HuH-7.5 (cell line): ENCODE measurements at regions not wholly inside any gene's neighbourhood (a gene's known extent, or its start where the extent isn't known, plus 50 kb on each side); places are given as distances from the start of the nearest gene placed in this dataset.
"Not testable (repeated sequence)": the region's sequence is repeated elsewhere in the genome, so short reads cannot be mapped to it uniquely, and the experiment has no call there.

Experiments used
- DNase-seq: peaks from one replicate; pipeline ENCODE4 v3.0.0; 2011; ENCODE audit warnings: low spot score

- DNase-seq = no peak
Observed at GRCh38 chr15:79492065-79492464, 59.9 kb downstream of the MINAR1 start.

- no peak for DNase-seq
Observed at GRCh38 chr15:79494384-79494909, 62.3 kb downstream of the MINAR1 start.

GRCh38 chr15:79494963-79495755, 63.0 kb downstream of the MINAR1 start:
- no peak for DNase-seq

DNA sequence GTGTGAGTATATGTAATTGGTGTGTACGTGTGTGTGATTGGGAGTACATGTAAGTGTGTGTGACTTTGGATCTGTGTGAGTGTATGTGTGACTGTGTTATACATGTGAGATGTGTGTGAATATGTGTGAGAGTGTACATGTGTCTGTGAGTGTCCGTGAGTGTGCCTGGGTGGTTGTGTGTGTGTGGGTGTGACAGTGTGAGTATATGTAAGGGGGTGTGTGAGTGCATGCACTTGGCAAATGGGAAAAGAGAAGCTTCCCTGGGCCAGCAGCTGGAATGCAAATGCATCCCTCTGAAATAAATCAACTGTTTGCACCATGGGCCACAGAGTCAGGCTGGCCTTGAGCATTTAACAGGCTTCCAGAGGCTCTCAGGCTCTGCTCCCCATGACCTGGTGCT, 63.6 kb downstream of the MINAR1 start:
- no peak for DNase-seq

- no peak for DNase-seq
Observed at GRCh38 chr15:79496838-79497237, 64.7 kb downstream of the MINAR1 start.

- no peak for DNase-seq
Observed at GRCh38 chr15:79501086-79501485, 69.0 kb downstream of the MINAR1 start.

- DNase-seq = no peak
Observed at GRCh38 chr15:79505956-79506355, 73.8 kb downstream of the MINAR1 start.

DNA sequence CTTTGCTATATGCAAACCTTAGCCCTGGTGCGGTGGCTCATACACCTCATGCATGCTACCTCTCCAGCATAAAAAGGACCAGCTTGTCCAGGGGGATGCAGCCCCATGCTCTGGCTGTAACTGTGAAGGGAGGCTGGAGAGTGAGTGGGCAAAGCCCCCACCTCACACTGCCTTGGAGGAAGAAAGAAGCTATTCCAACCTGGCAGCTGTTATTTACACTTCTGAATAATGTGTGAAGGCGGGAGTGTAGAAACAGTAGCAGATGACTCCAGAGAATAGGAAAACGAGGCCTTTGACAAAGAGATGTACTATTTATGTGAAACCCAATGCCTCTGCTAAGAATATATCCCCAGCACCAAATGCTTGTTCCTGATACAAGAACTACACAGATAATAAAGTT, 80.7 kb downstream of the MINAR1 start:
- not testable (repeated sequence) for DNase-seq

GRCh38 chr15:79513417-79513816, 81.3 kb downstream of the MINAR1 start:
- no peak for DNase-seq

- no peak for DNase-seq
Observed at GRCh38 chr15:79513940-79514339, 81.8 kb downstream of the MINAR1 start.

GRCh38 chr15:79515300-79516027, 83.3 kb downstream of the MINAR1 start:
- DNase-seq = no peak

GRCh38 chr15:79516155-79516554, 84.0 kb downstream of the MINAR1 start:
- no peak for DNase-seq

DNA sequence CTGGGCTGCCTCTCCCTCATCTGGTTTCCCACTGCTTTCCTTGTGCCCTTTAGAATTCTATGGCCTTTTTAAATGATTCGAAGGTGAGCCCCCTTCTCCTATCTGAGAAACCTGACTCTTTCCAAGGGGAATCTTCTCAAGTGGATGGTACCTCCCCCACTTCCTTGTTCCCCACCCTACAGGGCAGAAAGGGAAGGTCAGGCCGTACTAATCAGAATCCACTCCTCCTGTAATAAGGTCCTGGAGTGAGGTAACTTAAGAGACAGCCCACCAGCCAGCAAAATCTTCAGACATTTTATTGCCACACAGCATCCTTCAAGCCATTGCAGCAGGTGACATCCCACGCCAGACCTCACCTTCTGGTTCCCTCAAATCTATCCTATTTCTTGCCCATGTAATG, 84.5 kb downstream of the MINAR1 start:
- no peak for DNase-seq

DNA sequence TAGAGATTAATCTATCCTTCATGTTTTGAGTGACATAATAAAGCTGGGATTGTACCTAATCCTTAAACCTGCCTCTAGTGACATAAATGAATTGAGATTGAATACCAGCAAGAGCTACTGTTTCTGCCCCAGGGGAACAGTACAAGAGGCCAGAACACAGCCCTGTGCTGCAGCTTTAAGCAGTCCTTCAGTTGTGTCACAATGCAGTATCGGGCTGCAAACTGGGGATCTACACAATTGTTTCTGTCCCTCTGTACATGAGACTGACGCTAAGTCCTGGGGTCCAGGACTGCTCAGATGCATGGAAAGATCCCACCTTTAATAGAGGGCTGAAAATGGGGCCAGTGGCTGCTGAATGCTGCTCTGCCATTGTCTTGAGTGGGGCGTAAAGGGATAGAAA, 87.5 kb downstream of the MINAR1 start:
- DNase-seq = no peak

DNA sequence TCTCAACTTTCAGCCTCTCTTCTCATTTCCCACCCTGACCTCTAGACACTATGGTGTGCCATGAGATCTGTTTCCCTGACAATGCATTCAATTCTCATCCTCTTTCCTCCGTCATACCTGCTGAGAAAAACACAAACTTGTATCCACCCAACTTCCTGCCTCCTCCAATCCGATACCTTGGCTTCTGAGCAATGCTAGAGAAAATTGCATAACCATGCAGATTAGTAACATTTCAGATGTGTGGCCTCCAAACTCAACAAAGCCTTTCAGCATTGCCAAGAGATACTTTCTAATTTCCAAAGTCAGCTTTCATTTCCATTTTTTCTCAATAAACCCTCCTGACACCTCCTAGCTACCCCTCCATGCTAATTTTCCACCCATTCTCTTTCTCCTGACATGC, 88.5 kb downstream of the MINAR1 start:
- no peak for DNase-seq

DNA sequence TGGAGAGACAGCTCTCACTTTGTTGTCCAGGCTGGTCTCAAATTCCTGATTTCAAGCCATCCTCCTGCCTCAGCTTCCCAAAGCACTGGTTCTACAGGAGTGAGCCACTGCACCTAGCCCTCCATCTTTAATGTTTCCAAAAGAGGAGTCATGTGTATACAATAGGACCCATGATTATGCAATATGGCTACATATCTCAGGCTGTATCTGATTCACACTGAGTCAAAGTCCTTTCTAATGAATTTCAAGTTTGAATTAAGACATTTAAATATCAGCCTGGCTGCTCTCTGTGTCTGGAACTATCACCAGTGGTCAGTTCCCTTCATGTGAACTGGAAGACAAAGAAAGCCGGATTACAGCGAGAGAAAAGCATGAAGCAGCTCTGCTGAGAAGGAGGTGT, 90.5 kb downstream of the MINAR1 start:
- no peak for DNase-seq

DNA sequence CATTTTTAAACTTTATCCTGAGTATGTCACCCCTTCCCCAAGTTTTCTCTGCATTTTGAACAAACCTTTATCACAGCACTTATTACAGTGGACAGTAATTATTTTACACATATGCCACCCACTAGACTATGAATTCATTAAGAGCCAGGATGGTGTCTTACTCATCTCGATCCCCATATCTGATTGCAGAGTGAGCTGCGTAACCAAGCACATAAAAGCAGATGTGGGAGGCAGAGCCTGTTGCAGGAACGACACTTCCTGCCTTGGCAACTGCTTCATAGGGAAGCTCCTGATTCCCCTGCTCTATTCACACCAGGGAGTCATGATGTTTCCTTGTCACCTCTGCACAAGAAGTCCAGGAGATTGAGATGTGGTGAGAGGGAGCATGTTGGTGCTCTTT, 91.1 kb downstream of the MINAR1 start:
- DNase-seq = no peak

DNA sequence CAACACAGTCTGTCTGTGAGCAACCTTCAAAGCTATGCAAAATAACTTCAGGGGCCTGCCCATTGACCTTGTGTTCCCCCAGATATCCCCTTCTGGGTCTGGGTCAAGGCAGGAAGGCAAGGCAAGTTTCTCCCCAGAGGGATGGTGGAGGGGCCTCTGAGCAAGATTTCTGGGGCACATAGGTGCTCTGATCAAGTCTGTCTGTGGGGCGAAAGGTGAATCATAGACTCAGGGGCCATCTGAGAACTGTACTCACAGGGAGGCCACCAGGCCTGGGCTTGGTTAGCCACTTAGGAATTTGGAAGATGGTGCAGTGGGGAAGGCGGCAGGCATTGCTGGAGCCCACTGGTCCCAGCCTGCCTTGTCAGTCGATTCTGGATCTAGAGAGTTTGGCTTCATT, 92.4 kb downstream of the MINAR1 start:
- no peak for DNase-seq

- no peak for DNase-seq
Observed at GRCh38 chr15:79526376-79526775, 94.2 kb downstream of the MINAR1 start.

- no peak for DNase-seq
Observed at GRCh38 chr15:79527821-79528220, 95.7 kb downstream of the MINAR1 start.

GRCh38 chr15:79529157-79529785, 97.1 kb downstream of the MINAR1 start:
- DNase-seq = no peak

GRCh38 chr15:79535536-79535935, 103.4 kb downstream of the MINAR1 start:
- DNase-seq = no peak

DNA sequence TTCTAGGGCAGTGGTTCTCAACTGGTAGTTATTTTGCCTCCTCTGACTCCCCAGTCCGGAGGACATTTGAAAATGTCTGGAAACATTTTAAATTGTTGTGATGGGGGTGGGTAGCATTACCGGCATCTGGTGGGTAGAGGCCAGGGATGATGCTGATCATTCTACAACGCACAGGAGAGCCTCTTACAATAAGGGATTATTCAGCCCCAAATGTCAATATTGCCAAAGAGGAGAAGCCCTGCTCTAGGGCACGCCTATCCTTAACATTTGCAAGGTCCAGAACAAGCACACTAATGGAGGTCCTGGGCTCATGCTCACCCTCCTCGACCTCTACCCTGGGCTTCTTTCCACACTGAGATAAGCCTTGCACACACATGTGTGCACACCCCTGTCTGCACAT, 106.4 kb downstream of the MINAR1 start:
- DNase-seq = no peak
